ENCODE measurements at regions not wholly inside any gene's neighbourhood (a gene's known extent, or its start where the extent isn't known, plus 50 kb on each side); places are given as distances from the start of the nearest gene placed in this dataset.

DNA sequence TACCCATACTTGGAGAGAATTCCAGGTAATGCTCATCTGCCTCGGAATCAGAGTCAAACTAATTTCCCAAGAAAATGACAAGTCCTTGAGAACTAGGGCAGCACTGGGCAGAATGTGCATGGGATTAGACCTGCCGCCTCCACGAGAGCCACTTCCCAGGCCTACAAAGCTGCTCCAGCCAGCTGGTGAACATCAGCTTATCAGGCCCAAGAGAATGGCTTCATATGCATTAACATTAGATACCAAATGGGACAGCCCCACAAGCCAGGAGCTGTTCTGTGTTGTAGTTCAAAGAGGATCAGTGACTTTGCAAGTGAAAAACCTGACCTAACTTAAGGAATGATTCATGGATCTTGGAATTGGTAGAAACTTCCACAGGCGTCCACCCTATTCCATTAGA lies 203.3 kb downstream of the CYLD start:
- H3K9me3 ChIP-seq (ENCODE audit: insufficient read depth, low read length): no peaks in the 10 kb centered on the region
- no peak overlapping the region for H3K4me3 ChIP-seq (ENCODE audit: low read length)
- no peak overlapping the region for H3K4me2 ChIP-seq (ENCODE audit: low read length)
- no peak overlapping the region for H3K9ac ChIP-seq (ENCODE audit: low read length)
- no peaks in the 10 kb centered on the region for H3K79me2 ChIP-seq (ENCODE audit: low read length)
- no peak overlapping the region for H2AFZ ChIP-seq (ENCODE audit: low read depth, low read length)
- H3K36me3 ChIP-seq (replicated peaks; ENCODE audit: low read depth, low read length): no peaks in the 10 kb centered on the region
- peaks cover 2% of the 10 kb centered on the region; the same call in 1 of the 2 replicates for H3K27me3 ChIP-seq (ENCODE audit: low read depth, low read length)
- no peaks in the 10 kb centered on the region for H3K4me1 ChIP-seq (ENCODE audit: low read length)
- TF ChIP-seq EZH2phosphoT487 (IDR thresholded peaks at IDR 0.05; ENCODE audit: low read depth): no peak
- TF ChIP-seq CTCF (IDR thresholded peaks at IDR 0.05; ENCODE audit: low read depth, low read length): no peak
- H4K20me1 ChIP-seq (ENCODE audit: insufficient read depth, low read length): no peaks in the 10 kb centered on the region
- H3K27ac ChIP-seq (ENCODE audit: low read length): no peak overlapping the region

DNA sequence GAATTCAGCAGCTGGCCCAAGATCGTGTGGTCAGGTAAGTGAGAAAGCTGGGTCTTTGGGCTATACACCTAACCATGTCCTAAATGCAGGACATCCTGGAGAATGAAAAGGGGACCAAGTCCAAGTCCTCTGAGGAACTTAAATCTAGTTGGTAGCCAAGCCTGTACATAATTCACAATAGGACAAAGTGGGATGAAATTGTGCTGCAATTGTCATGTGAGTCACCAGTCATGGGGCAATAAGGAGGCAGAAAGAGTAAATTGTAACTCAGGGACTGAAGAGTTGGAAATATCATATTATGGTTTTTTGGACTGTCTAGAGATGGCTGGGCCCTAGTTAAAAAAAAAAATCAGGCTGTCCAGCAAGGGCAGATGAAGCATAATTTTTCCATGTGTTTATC lies 202.6 kb downstream of the CYLD start:
- Histone ChIP-seq H3K27ac (ENCODE audit: low read length) (no peak overlapping the region), H3K4me2 (ENCODE audit: low read length) (no peak overlapping the region), H3K79me2 (ENCODE audit: low read length) (no peaks in the 10 kb centered on the region), H3K9ac (ENCODE audit: low read length) (no peak overlapping the region), H3K36me3 (replicated peaks; ENCODE audit: low read depth, low read length) (no peaks in the 10 kb centered on the region), H3K4me3 (ENCODE audit: low read length) (no peak overlapping the region), H3K9me3 (ENCODE audit: insufficient read depth, low read length) (no peaks in the 10 kb centered on the region), H3K4me1 (ENCODE audit: low read length) (no peaks in the 10 kb centered on the region), H3K27me3 (ENCODE audit: low read depth, low read length) (peaks cover 9% of the 10 kb centered on the region), H4K20me1 (ENCODE audit: insufficient read depth, low read length) (no peaks in the 10 kb centered on the region), H2AFZ (ENCODE audit: low read depth, low read length) (no peak overlapping the region)
- TF ChIP-seq EZH2phosphoT487 (IDR thresholded peaks at IDR 0.05; ENCODE audit: low read depth) (no peak), CTCF (IDR thresholded peaks at IDR 0.05; ENCODE audit: low read depth, low read length) (no peak)

DNA sequence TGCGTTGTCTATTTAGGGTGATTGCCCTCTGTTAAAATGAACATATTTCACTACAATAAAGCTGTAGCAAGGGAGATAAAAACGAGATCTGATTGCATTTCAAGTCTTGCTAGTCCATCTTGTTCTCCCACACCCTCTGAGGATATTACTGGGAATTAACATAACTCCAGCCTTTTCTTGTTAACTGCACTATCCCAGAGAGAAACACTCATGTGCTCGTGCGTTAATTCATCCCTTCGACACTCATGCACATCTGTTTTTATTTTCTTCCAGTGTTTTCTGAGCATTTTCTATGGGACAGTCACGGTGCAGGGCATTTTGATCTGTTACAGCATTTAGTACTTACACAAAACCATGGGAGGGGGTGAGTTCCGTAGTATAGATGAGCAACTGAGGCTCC lies 202.1 kb downstream of the CYLD start:
- Histone ChIP-seq H3K4me1 (ENCODE audit: low read length) (no peaks in the 10 kb centered on the region), H3K27ac (ENCODE audit: low read length) (no peak overlapping the region), H3K4me2 (ENCODE audit: low read length) (no peak overlapping the region), H2AFZ (ENCODE audit: low read depth, low read length) (no peak overlapping the region), H3K27me3 (ENCODE audit: low read depth, low read length) (peaks cover 13% of the 10 kb centered on the region), H4K20me1 (ENCODE audit: insufficient read depth, low read length) (no peaks in the 10 kb centered on the region), H3K4me3 (ENCODE audit: low read length) (no peak overlapping the region), H3K9ac (ENCODE audit: low read length) (no peak overlapping the region), H3K9me3 (ENCODE audit: insufficient read depth, low read length) (no peaks in the 10 kb centered on the region), H3K79me2 (ENCODE audit: low read length) (no peaks in the 10 kb centered on the region), H3K36me3 (replicated peaks; ENCODE audit: low read depth, low read length) (no peaks in the 10 kb centered on the region)
- no peak for TF ChIP-seq CTCF (IDR thresholded peaks at IDR 0.05; ENCODE audit: low read depth, low read length)
- TF ChIP-seq EZH2phosphoT487 (IDR thresholded peaks at IDR 0.05; ENCODE audit: low read depth): no peak

GRCh38 chr16:50942143-50942542 lies 200.3 kb downstream of the CYLD start:
- Histone ChIP-seq H3K4me1 (ENCODE audit: low read length) (no peaks in the 10 kb centered on the region), H3K4me3 (ENCODE audit: low read length) (no peak overlapping the region)
- TF ChIP-seq EZH2phosphoT487 (IDR thresholded peaks at IDR 0.05; ENCODE audit: low read depth) (no peak), CTCF (IDR thresholded peaks at IDR 0.05; ENCODE audit: low read depth, low read length) (no peak)

More at GRCh38 chr16:50942143-50942542, 200.3 kb downstream of the CYLD start:
- Histone ChIP-seq H3K4me2 (ENCODE audit: low read length) (no peak overlapping the region), H4K20me1 (ENCODE audit: insufficient read depth, low read length) (no peaks in the 10 kb centered on the region), H3K79me2 (ENCODE audit: low read length) (no peaks in the 10 kb centered on the region), H2AFZ (ENCODE audit: low read depth, low read length) (no peak overlapping the region), H3K9me3 (ENCODE audit: insufficient read depth, low read length) (no peaks in the 10 kb centered on the region), H3K27ac (ENCODE audit: low read length) (no peak overlapping the region), H3K9ac (ENCODE audit: low read length) (no peak overlapping the region), H3K36me3 (replicated peaks; ENCODE audit: low read depth, low read length) (no peaks in the 10 kb centered on the region), H3K27me3 (ENCODE audit: low read depth, low read length) (peaks cover 14% of the 10 kb centered on the region)
